Nucleus accumbens (tissue), 56 donors: ENCODE measurements at regions not wholly inside any gene's neighbourhood (a gene's known extent, or its start where the extent isn't known, plus 50 kb on each side); places are given as distances from the start of the nearest gene placed in this dataset.
"Not testable (repeated sequence)": the region's sequence is repeated elsewhere in the genome, so short reads cannot be mapped to it uniquely, and the experiment has no call there.

Experiments used
- DNase-seq, 56 donors: peaks; one replicate each; lab custom pipeline; 2025; lab: John Stamatoyannopoulos, UW

- DNase-seq: no peak
Observed at GRCh38 chr9:87193925-87194868, 246.9 kb upstream of the GAS1 start.

GRCh38 chr9:87195306-87195705, 248.0 kb upstream of the GAS1 start:
- no peak for DNase-seq

GRCh38 chr9:87197349-87198130, 250.2 kb upstream of the GAS1 start:
- DNase-seq: no peak

- no peak for DNase-seq
Observed at GRCh38 chr9:87198716-87199115, 251.4 kb upstream of the GAS1 start.

GRCh38 chr9:87199278-87199677, 252.0 kb upstream of the GAS1 start:
- DNase-seq: no peak

- no peak for DNase-seq
Observed at GRCh38 chr9:87199782-87200181, 252.5 kb upstream of the GAS1 start.

GRCh38 chr9:87201351-87201751, 254.0 kb upstream of the GAS1 start:
- no peak for DNase-seq

- DNase-seq: no peak
Observed at GRCh38 chr9:87206064-87206661, 258.9 kb upstream of the GAS1 start.

GRCh38 chr9:87210658-87211057, 263.4 kb upstream of the GAS1 start:
- DNase-seq: not testable (repeated sequence)

GRCh38 chr9:87211669-87212068, 264.4 kb upstream of the GAS1 start:
- DNase-seq: no peak

- DNase-seq: no peak
Observed at GRCh38 chr9:87212605-87213021, 265.3 kb upstream of the GAS1 start.

- DNase-seq: no peak
Observed at GRCh38 chr9:87213948-87214347, 266.6 kb upstream of the GAS1 start.

- DNase-seq: no peak
Observed at GRCh38 chr9:87214991-87215390, 267.7 kb upstream of the GAS1 start.

- DNase-seq: peak in 1 of 56 donors; percentile 5
Observed at GRCh38 chr9:87216036-87216435, 268.7 kb upstream of the GAS1 start.

- no peak for DNase-seq
Observed at GRCh38 chr9:87216897-87217455, 269.7 kb upstream of the GAS1 start.

GRCh38 chr9:87223392-87224246, 274.0 kb upstream of the DAPK1 start:
- no peak for DNase-seq

GRCh38 chr9:87226896-87227295, 270.8 kb upstream of the DAPK1 start:
- no peak for DNase-seq

- DNase-seq: no peak
Observed at GRCh38 chr9:87227456-87227855, 270.2 kb upstream of the DAPK1 start.

GRCh38 chr9:87229108-87229507, 268.6 kb upstream of the DAPK1 start:
- no peak for DNase-seq

- no peak for DNase-seq
Observed at GRCh38 chr9:87233431-87233830, 264.2 kb upstream of the DAPK1 start.
